ENCODE measurements at regions not wholly inside any gene's neighbourhood (a gene's known extent, or its start where the extent isn't known, plus 50 kb on each side); places are given as distances from the start of the nearest gene placed in this dataset.

DNA sequence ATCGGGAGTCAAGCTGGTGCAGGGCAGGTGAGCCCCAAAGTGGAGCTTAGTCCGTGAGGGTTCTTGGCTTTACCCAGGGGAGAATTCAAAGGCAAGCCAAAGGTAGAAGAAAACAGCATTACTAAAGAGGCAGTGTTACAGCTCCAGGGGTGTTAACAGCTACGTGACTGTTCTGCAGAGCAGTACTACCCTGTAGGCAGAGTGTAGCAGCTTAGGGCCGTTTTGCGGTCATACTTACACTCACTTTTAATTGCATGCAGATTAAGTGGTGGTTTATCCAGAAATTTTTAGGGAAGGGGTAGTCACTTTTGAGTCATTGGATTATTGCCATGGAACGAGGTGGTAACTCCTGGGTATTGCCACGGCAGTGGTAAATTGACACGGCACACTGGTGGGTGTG, 482.2 kb downstream of the SLITRK5 start:
- intact Hi-C loops (cut with DNase I) = no loop called here
- no peaks in the 10 kb centered on the region for H3K36me3 ChIP-seq
- 84 to 89% methylated on average over 8 of the region's 8 CpGs for WGBS, 2 donors
- no peaks in the 10 kb centered on the region for H3K27me3 ChIP-seq
- H3K4me3 ChIP-seq = no peak overlapping the region
- ATAC-seq (no peak), DNase-seq (no peak)
- peaks cover 0 to 8% (median 0%) of the 10 kb centered on the region in 11 donors for H3K9me3 ChIP-seq
- H3K27ac ChIP-seq = no peak overlapping the region
- no peak for TF ChIP-seq CTCF (IDR thresholded peaks at IDR 0.05)
- H3K4me1 ChIP-seq = no peaks in the 10 kb centered on the region

DNA sequence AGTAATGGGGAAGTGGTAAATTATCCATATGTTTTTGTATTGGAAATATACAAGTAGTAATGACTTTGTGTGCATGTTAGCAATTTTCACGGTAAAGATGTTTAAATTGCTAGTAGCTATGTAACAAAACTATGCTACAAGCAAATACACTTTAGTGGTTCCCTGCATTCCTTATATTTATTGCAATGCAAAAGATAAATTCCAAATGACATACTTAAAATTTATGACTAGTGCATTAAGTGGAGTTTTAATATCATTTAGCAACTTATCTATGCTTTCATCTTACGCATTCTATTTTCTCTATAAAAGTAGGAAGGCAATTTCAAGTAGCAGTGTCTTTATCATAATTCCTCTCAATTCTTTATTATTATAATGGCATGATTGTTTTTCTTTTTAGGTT, 482.8 kb downstream of the SLITRK5 start:
- ATAC-seq = no peak
- no peak for TF ChIP-seq CTCF (IDR thresholded peaks at IDR 0.05)
- no peak for DNase-seq
- Histone ChIP-seq H3K4me1 (no peaks in the 10 kb centered on the region), H3K27me3 (no peaks in the 10 kb centered on the region), H3K27ac (no peak overlapping the region), H3K4me3 (no peak overlapping the region), H3K36me3 (no peaks in the 10 kb centered on the region), H3K9me3 (peaks cover 0 to 6% (median 0%) of the 10 kb centered on the region in 11 donors)
- intact Hi-C loops (cut with DNase I) = no loop called here
- 91 to 94% methylated on average over 2 of the region's 2 CpGs for WGBS, 2 donors

GRCh38 chr13:88162076-88162702, 491.0 kb downstream of the SLITRK5 start:
- Histone ChIP-seq H3K4me1 (no peaks in the 10 kb centered on the region), H3K27me3 (no peaks in the 10 kb centered on the region), H3K36me3 (no peaks in the 10 kb centered on the region), H3K9me3 (peaks cover 0 to 18% (median 0%) of the 10 kb centered on the region in 11 donors), H3K27ac (no peak overlapping the region), H3K4me3 (no peak overlapping the region)
- intact Hi-C loops (cut with DNase I) = no loop called here
- WGBS, 2 donors = 54 to 59% methylated on average over 2 of the region's 2 CpGs
- no peak for TF ChIP-seq CTCF (IDR thresholded peaks at IDR 0.05)
- DNase-seq (no peak), ATAC-seq (no peak)

DNA sequence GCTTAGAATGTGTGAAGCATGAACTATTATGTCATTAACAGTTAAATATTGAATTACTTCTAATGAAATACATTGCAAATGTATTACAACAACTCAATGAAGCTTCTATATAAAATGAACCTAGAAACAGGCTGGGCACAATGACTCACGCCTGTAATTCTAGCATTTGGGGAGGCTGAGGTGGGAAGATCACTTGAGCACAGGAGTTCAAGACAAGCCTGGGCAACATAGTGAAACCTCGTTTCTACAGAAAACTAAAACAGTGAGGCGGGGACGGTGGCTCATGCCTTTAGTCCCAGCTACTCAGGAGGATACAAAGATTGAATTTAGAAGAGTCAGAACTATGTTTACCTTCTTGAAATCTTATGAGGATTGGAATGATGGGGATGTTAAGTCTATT, 505.1 kb downstream of the SLITRK5 start:
- H3K27ac ChIP-seq = no peak overlapping the region
- intact Hi-C loops (cut with DNase I) = no loop called here
- WGBS, 2 donors = 76 to 87% methylated on average over 4 of the region's 4 CpGs
- H3K4me1 ChIP-seq = no peaks in the 10 kb centered on the region
- no peaks in the 10 kb centered on the region for H3K36me3 ChIP-seq
- DNase-seq (no peak), ATAC-seq (no peak)
- no peak overlapping the region for H3K4me3 ChIP-seq
- TF ChIP-seq CTCF (IDR thresholded peaks at IDR 0.05) = no peak
- H3K27me3 ChIP-seq = no peaks in the 10 kb centered on the region
- no peaks in the 10 kb centered on the region for H3K9me3 ChIP-seq

All from heart right ventricle (tissue), 16 donors.